Karpas-422 (cell line): ENCODE measurements at regions not wholly inside any gene's neighbourhood (a gene's known extent, or its start where the extent isn't known, plus 50 kb on each side); places are given as distances from the start of the nearest gene placed in this dataset.

ENCODE experiments used
- DNase-seq: peaks from one replicate; pipeline ENCODE4 v3.0.0-alpha.2; 2015
- H2AFZ ChIP-seq: fragments of 200-600 bp; sonication (generic); 2 replicates; pipeline ENCODE4 v1.6.1; 2014; ENCODE audit warnings: antibody characterized with exemption, low read length, mixed read lengths
- H3K27ac ChIP-seq: fragments of 200-600 bp; sonication (generic); 2 replicates; pipeline ENCODE4 v1.5.1; 2014; ENCODE audit warnings: mild to moderate bottlenecking, low read length, moderate library complexity
- H3K27me3 ChIP-seq: fragments of 200-600 bp; sonication (generic); 2 replicates; pipeline ENCODE4 v1.6.1; 2014; ENCODE audit warnings: low read length, mixed read lengths
- H3K36me3 ChIP-seq: fragments of 200-600 bp; sonication (generic); 2 replicates; pipeline ENCODE4 v1.6.1; 2014; ENCODE audit warnings: low read length, mixed read lengths; ENCODE audit not compliant: insufficient read depth
- H3K4me1 ChIP-seq: fragments of 200-600 bp; sonication (generic); 2 replicates; pipeline ENCODE4 v1.6.1; 2014; ENCODE audit warnings: mild to moderate bottlenecking, low read length, mixed read lengths
- H3K4me2 ChIP-seq: fragments of 200-600 bp; sonication (generic); 2 replicates; pipeline ENCODE4 v1.6.1; 2014; ENCODE audit warnings: low read length, low read depth, mild to moderate bottlenecking; ENCODE audit not compliant: poor library complexity, severe bottlenecking
- H3K4me3 ChIP-seq: fragments of 200-600 bp; sonication (generic); 2 replicates; pipeline ENCODE4 v1.5.1; 2014; ENCODE audit warnings: mild to moderate bottlenecking, antibody characterized with exemption, low read length, mixed read lengths
- H3K79me2 ChIP-seq: fragments of 200-600 bp; sonication (generic); 2 replicates; pipeline ENCODE4 v1.6.1; 2014; ENCODE audit warnings: mild to moderate bottlenecking, low read length, mixed read lengths
- H3K9ac ChIP-seq: fragments of 200-600 bp; sonication (generic); 2 replicates; pipeline ENCODE4 v1.6.0; 2014; ENCODE audit warnings: low read length
- H3K9me2 ChIP-seq: fragments of 200-600 bp; sonication (generic), shearing (Covaris generic); replicated peaks from 2 replicates; pipeline ENCODE4 v1.6.0; 2014; ENCODE audit warnings: mild to moderate bottlenecking, low read length, moderate library complexity; ENCODE audit not compliant: insufficient read depth
- H3K9me3 ChIP-seq: fragments of 300-700, 200-600 bp; sonication (generic); 2 replicates; pipeline ENCODE4 v1.6.1; 2014; ENCODE audit warnings: low read length, mixed read lengths
- H4K20me1 ChIP-seq: fragments of 200-600 bp; sonication (generic); 2 replicates; pipeline ENCODE4 v1.6.1; 2014; ENCODE audit warnings: mild to moderate bottlenecking, antibody characterized with exemption, low read length, low read depth; ENCODE audit not compliant: insufficient read depth

DNA sequence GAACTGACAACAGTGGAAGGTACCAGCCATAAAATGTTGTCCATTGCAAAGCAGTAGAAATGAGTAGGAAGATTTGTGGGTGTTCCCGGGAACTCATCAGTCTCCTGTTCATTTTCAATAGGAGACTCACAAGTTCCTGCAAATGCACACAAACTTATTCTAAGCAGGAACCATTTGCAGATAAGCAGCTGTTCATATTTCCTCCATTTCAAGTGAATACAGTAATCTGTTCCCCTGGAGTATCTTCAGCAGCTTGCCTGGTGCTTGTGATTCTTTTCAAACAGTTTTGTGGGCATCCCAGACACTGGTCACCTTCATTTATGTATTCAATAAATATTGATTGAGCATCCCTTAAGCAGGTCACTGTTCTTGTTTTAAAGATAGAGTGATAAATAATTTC, 1315.5 kb upstream of the C9orf72 start:
- Histone ChIP-seq H3K79me2 (no peaks in the 10 kb centered on the region), H3K4me2 (no peak overlapping the region), H3K36me3 (no peaks in the 10 kb centered on the region), H4K20me1 (no peaks in the 10 kb centered on the region), H3K4me3 (no peak overlapping the region), H3K27me3 (no peaks in the 10 kb centered on the region), H2AFZ (no peak overlapping the region), H3K4me1 (no peaks in the 10 kb centered on the region), H3K9me2 (no peaks in the 10 kb centered on the region), H3K9me3 (peaks cover 3% of the 10 kb centered on the region), H3K27ac (no peak overlapping the region), H3K9ac (no peak overlapping the region)
- DNase-seq = no peak

DNA sequence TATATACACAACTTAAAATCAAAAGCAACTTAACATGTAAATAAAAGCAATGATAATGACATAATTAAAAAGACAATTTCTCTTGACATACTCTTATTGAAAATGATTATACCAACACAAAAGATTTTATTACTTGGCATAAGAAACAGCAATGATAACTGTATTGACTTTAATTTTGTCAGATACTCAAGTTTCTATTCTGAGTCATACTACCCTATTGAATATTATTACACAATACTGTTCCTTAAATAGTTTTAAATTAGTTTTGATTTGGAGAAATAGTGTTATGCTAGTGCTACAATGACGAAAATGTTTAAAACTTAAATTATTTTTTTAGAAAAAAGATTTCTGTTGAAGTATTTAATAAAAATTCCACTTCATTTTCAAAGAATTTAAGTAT, 1319.3 kb upstream of the C9orf72 start:
- Histone ChIP-seq H3K9ac (no peak overlapping the region), H2AFZ (no peak overlapping the region), H3K27ac (no peak overlapping the region), H3K4me1 (no peaks in the 10 kb centered on the region), H3K4me2 (no peak overlapping the region), H3K4me3 (no peak overlapping the region), H3K9me2 (no peaks in the 10 kb centered on the region), H3K36me3 (no peaks in the 10 kb centered on the region), H3K9me3 (peaks cover 11% of the 10 kb centered on the region), H4K20me1 (no peaks in the 10 kb centered on the region), H3K27me3 (no peaks in the 10 kb centered on the region), H3K79me2 (no peaks in the 10 kb centered on the region)
- no peak for DNase-seq

- DNase-seq = no peak
- no peaks in the 10 kb centered on the region for H4K20me1 ChIP-seq
- no peak overlapping the region for H3K9ac ChIP-seq
Measured at GRCh38 chr9:28899267-28899666, 1326.0 kb upstream of the C9orf72 start.

DNA sequence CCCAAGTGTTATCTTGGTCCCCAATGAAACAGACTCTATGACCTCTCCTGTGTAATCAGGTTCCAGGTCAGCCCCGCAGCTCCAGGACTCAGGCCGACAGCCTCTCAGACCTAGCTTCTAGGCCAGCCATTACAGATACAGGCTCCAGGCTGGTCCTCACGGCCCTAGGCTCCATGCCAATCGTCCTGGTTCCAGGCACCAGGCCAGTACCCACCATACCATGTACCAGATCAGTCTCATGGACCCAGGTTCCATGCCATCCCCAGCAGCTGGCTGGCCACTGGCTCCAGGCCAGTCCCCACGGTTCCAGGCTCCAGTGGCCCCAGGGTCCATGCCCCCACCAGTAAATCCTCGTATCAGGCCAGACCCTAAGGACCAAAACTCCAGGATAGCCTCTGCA, 1326.6 kb upstream of the C9orf72 start:
- Histone ChIP-seq H3K79me2 (no peaks in the 10 kb centered on the region), H3K4me3 (no peak overlapping the region), H3K36me3 (no peaks in the 10 kb centered on the region), H3K4me1 (no peaks in the 10 kb centered on the region), H3K27me3 (no peaks in the 10 kb centered on the region), H4K20me1 (no peaks in the 10 kb centered on the region), H3K9ac (no peak overlapping the region), H2AFZ (no peak overlapping the region), H3K9me2 (no peaks in the 10 kb centered on the region), H3K27ac (no peak overlapping the region), H3K9me3 (peaks cover 33% of the 10 kb centered on the region), H3K4me2 (no peak overlapping the region)
- DNase-seq = no peak

More at GRCh38 chr9:28899267-28899666, 1326.0 kb upstream of the C9orf72 start:
- H3K4me3 ChIP-seq = no peak overlapping the region
- no peaks in the 10 kb centered on the region for H3K36me3 ChIP-seq
- H3K4me2 ChIP-seq = no peak overlapping the region
- no peaks in the 10 kb centered on the region for H3K9me2 ChIP-seq
- H2AFZ ChIP-seq = no peak overlapping the region
- no peaks in the 10 kb centered on the region for H3K4me1 ChIP-seq
- no peaks in the 10 kb centered on the region for H3K79me2 ChIP-seq
- peaks cover 31% of the 10 kb centered on the region for H3K9me3 ChIP-seq
- H3K27me3 ChIP-seq = no peaks in the 10 kb centered on the region
- no peak overlapping the region for H3K27ac ChIP-seq

DNA sequence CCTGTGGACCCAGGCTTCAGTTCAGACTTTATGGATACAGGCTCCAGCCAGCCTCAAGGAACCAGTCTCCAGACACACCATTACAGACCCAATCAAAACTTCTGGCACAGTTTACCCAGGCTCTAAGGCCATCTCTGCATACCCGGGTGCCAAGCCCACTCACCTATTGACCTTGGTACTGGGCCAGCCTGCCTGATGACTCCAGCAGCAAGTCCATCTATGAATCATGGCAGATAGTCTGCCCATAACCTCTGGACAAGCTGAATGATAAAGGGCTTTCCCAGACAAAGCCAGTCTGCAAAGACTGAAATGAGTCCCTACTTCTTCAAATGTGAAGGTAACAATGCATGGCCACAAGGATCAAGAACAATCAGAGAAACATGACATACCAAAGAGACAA, 1327.1 kb upstream of the C9orf72 start:
- no peak overlapping the region for H3K4me3 ChIP-seq
- no peak overlapping the region for H3K27ac ChIP-seq
- H3K36me3 ChIP-seq = no peaks in the 10 kb centered on the region
- H3K27me3 ChIP-seq = no peaks in the 10 kb centered on the region
- no peak overlapping the region for H2AFZ ChIP-seq
- no peaks in the 10 kb centered on the region for H3K9me2 ChIP-seq
- H3K9ac ChIP-seq = no peak overlapping the region
- DNase-seq = no peak
- no peaks in the 10 kb centered on the region for H3K79me2 ChIP-seq
- no peak overlapping the region for H3K4me2 ChIP-seq
- peaks cover 30% of the 10 kb centered on the region for H3K9me3 ChIP-seq
- H4K20me1 ChIP-seq = no peaks in the 10 kb centered on the region
- H3K4me1 ChIP-seq = no peaks in the 10 kb centered on the region

- DNase-seq = no peak
- no peaks in the 10 kb centered on the region for H3K4me1 ChIP-seq
- no peaks in the 10 kb centered on the region for H3K9me2 ChIP-seq
- no peak overlapping the region for H3K4me3 ChIP-seq
- no peaks in the 10 kb centered on the region for H3K79me2 ChIP-seq
- H3K9me3 ChIP-seq = peaks cover 20% of the 10 kb centered on the region; the same call in 1 of the 2 replicates
- H4K20me1 ChIP-seq = no peaks in the 10 kb centered on the region
- H3K9ac ChIP-seq = no peak overlapping the region
- no peaks in the 10 kb centered on the region for H3K27me3 ChIP-seq
- no peak overlapping the region for H3K27ac ChIP-seq
- no peak overlapping the region for H3K4me2 ChIP-seq
- no peaks in the 10 kb centered on the region for H3K36me3 ChIP-seq
- no peak overlapping the region for H2AFZ ChIP-seq
Measured at GRCh38 chr9:28909526-28909925, 1336.2 kb upstream of the C9orf72 start.

- H3K9me2 ChIP-seq = no peaks in the 10 kb centered on the region
- H2AFZ ChIP-seq = no peak overlapping the region
- H3K4me2 ChIP-seq = no peak overlapping the region
- no peak overlapping the region for H3K9ac ChIP-seq
- no peaks in the 10 kb centered on the region for H3K4me1 ChIP-seq
- no peaks in the 10 kb centered on the region for H3K27me3 ChIP-seq
- no peaks in the 10 kb centered on the region for H4K20me1 ChIP-seq
- no peak overlapping the region for H3K27ac ChIP-seq
- no peak for DNase-seq
- H3K9me3 ChIP-seq = peaks cover 11% of the 10 kb centered on the region; the same call in 1 of the 2 replicates
- no peaks in the 10 kb centered on the region for H3K79me2 ChIP-seq
- no peaks in the 10 kb centered on the region for H3K36me3 ChIP-seq
- no peak overlapping the region for H3K4me3 ChIP-seq
Measured at GRCh38 chr9:28912621-28913020, 1339.3 kb upstream of the C9orf72 start.

GRCh38 chr9:28915202-28915930, 1342.1 kb upstream of the C9orf72 start:
- no peaks in the 10 kb centered on the region for H3K79me2 ChIP-seq
- no peaks in the 10 kb centered on the region for H3K4me1 ChIP-seq
- H4K20me1 ChIP-seq = no peaks in the 10 kb centered on the region
- H3K27me3 ChIP-seq = no peaks in the 10 kb centered on the region
- H3K9me3 ChIP-seq = peaks cover 13% of the 10 kb centered on the region
- H3K4me3 ChIP-seq = no peak overlapping the region
- no peak overlapping the region for H2AFZ ChIP-seq
- H3K36me3 ChIP-seq = no peaks in the 10 kb centered on the region
- no peak for DNase-seq
- no peak overlapping the region for H3K9ac ChIP-seq
- H3K27ac ChIP-seq = no peak overlapping the region
- H3K9me2 ChIP-seq = no peaks in the 10 kb centered on the region
- H3K4me2 ChIP-seq = no peak overlapping the region
